Adrenal gland (tissue), 9 donors: ENCODE measurements at regions not wholly inside any gene's neighbourhood (a gene's known extent, or its start where the extent isn't known, plus 50 kb on each side); places are given as distances from the start of the nearest gene placed in this dataset.

Experiments
- DNase-seq, 7 donors: peaks; one replicate each; pipeline ENCODE4 v3.0.0-alpha.2; 2019 to 2020
- H3K27ac ChIP-seq, 5 donors: fragments of 200-600 bp; sonication (generic) in 4 of 5; 1 replicate in 3 of 5; 2 replicates in 2 of 5; pipeline versions ENCODE4 v1.5.1 to v1.8.0; 2016 to 2020; ENCODE audit warnings: mild to moderate bottlenecking in 1 of 5
- H3K27me3 ChIP-seq: fragments of 200-600 bp; 2 replicates; pipeline ENCODE4 v1.8.0; 2021
- H3K36me3 ChIP-seq, 2 donors: fragments of 200-600 bp; replicated peaks in 1 of 2; 1 replicate in 1 of 2; 2 replicates in 1 of 2; pipeline versions ENCODE4 v1.5.1 to v1.8.0; 2018 to 2022
- H3K4me1 ChIP-seq, 2 donors: fragments of 200-600 bp; replicated peaks in 1 of 2; 1 replicate in 1 of 2; 2 replicates in 1 of 2; pipeline versions ENCODE4 v1.5.1 to v1.8.0; 2018 to 2021
- H3K4me3 ChIP-seq, 4 donors: fragments of 200-600 bp; sonication (generic) in 3 of 4; one replicate each; pipeline ENCODE4 v1.5.1; 2016 to 2018
- H3K9me3 ChIP-seq, 3 donors: fragments of 200-600 bp; sonication (generic) in 1 of 3; replicated peaks in 1 of 3; 1 replicate in 2 of 3; 2 replicates in 1 of 3; pipeline versions ENCODE4 v1.5.1 to v1.8.0; 2016 to 2021
- POLR2A ChIP-seq, 2 donors: fragments of 450-650 bp; IDR thresholded peaks; one replicate each; pipeline ENCODE4 v1.6.1; 2017; ENCODE audit warnings: antibody characterized with exemption in 2 of 2, mild to moderate bottlenecking in 2 of 2, moderate library complexity in 1 of 2
- WGBS, 4 donors: extraction: QIAGEN DNeasy Blood & Tissue Kit in 2 of 4; methylation state at CpG; one replicate each; pipeline versions ENCODE4 v1.1.5 to v1.1.7; 2013 to 2017; 5-methylcytosine and 5-hydroxymethylcytosine counted together
- intact Hi-C, 2 donors: fragments of 100-400 bp; cut with DNase I; formaldehyde crosslinking; loops; one replicate each; pipeline versions ENCODE4 v1.14.1 to v1.15.0; 2022 to 2023
- TF ChIP-seq, protein P1 (sequence below), 6 experiments: fragments of 450-650 bp in 4 of 6; fragments of 200-600 bp in 2 of 6; sonication (generic) in 1 of 6; IDR thresholded peaks; 1 replicate in 5 of 6; 2 replicates in 1 of 6; pipeline versions ENCODE4 v1.5.1 to v1.8.0; 2016 to 2021; ENCODE audit warnings: antibody characterized with exemption in 6 of 6, mild to moderate bottlenecking in 2 of 6, moderate library complexity in 1 of 6
- donor health status: healthy with polysubstance abuse.
- donor health status: Bipolar disorder and iron deficiency.
- donor health status: DM: yes; HTN: yes; CAD: no.
- donor health status: DM: no; HTN: no; CAD: no.
- donor health status: DM: no; HTN: no; CAD: no.

DNA sequence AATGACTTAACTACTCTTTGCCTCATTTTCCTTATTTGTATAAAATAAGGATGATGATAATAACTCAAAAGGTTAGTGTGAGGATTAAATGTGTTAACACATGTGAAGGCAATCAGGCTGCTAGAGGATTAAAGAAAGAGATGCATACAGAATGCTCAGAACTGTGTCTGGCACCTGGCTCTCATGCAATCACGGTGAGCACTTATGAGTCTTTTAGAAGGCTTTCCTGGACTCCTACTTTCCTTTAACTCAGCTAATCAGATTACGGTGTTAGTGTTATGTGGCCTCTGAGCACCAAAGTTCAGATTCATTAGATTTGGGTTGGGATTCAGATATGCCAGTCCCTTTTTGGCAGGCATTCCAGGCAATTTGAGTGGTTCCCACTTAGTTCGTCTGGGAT lies 311.6 kb upstream of the USP24 start:
- Histone ChIP-seq H3K4me3 (no peak overlapping the region), H3K36me3 (no peaks in the 10 kb centered on the region), H3K27ac (no peak overlapping the region), H3K9me3 (no peaks in the 10 kb centered on the region), H3K4me1 (no peaks in the 10 kb centered on the region), H3K27me3 (no peaks in the 10 kb centered on the region)
- 78 to 84% (median 80%) methylated on average over 3 of the region's 3 CpGs for WGBS, 4 donors
- no peak for DNase-seq
- TF ChIP-seq, protein P1, sequence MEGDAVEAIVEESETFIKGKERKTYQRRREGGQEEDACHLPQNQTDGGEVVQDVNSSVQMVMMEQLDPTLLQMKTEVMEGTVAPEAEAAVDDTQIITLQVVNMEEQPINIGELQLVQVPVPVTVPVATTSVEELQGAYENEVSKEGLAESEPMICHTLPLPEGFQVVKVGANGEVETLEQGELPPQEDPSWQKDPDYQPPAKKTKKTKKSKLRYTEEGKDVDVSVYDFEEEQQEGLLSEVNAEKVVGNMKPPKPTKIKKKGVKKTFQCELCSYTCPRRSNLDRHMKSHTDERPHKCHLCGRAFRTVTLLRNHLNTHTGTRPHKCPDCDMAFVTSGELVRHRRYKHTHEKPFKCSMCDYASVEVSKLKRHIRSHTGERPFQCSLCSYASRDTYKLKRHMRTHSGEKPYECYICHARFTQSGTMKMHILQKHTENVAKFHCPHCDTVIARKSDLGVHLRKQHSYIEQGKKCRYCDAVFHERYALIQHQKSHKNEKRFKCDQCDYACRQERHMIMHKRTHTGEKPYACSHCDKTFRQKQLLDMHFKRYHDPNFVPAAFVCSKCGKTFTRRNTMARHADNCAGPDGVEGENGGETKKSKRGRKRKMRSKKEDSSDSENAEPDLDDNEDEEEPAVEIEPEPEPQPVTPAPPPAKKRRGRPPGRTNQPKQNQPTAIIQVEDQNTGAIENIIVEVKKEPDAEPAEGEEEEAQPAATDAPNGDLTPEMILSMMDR (IDR thresholded peaks at IDR 0.05) = no peak
- TF ChIP-seq POLR2A (IDR thresholded peaks at IDR 0.05) = no peak
- intact Hi-C loops = no loop called here

DNA sequence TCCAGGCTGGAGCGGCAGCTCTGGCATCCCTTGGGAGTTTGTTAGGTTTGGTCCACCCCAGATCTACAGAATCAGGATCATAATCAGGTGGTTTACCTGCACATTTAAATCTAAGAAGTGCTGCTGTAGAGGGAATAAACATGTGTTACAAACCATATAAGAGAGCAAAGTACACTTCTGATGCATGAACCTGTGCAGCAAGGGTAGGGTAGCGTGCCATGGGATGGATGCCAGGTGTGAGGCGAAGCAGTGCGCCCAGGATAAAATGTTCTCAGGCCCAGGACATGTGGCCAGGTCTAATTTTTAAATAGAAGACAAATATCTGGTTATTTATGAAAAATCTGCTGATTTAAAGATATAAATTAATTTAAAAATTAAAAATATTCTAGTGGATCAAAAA lies 308.8 kb upstream of the USP24 start:
- Histone ChIP-seq H3K27me3 (no peaks in the 10 kb centered on the region), H3K27ac (no peak overlapping the region), H3K9me3 (no peaks in the 10 kb centered on the region), H3K4me3 (no peak overlapping the region), H3K36me3 (no peaks in the 10 kb centered on the region), H3K4me1 (no peaks in the 10 kb centered on the region)
- DNase-seq = no peak
- TF ChIP-seq, protein P1 (IDR thresholded peaks at IDR 0.05) = no peak
- no peak for TF ChIP-seq POLR2A (IDR thresholded peaks at IDR 0.05)
- WGBS, 4 donors = 92 to 97% (median 93%) methylated on average over 4 of the region's 4 CpGs
- intact Hi-C loops = no loop called here

DNA sequence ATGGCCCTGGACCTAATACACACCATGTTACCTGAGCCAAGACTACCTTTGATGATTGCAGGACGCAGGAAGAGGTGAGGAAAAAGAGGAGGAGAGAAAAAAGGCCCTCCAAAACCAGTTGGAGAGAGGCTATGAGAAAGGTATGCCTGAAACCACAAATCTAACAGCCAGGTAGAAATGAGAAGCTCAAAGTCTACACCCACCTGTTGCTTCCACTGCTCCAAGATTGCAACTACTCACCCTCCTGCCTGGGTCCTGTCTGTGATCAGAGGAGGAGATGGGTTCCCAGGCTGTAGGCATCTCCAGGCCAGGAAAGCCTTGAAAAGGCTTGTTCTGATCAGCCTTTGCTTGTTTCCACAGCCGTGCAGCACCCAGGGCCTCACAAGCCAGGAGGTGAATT lies 307.8 kb upstream of the USP24 start:
- intact Hi-C loops = no loop called here
- Histone ChIP-seq H3K9me3 (no peaks in the 10 kb centered on the region), H3K4me1 (no peaks in the 10 kb centered on the region), H3K27ac (no peak overlapping the region), H3K27me3 (no peaks in the 10 kb centered on the region), H3K4me3 (no peak overlapping the region), H3K36me3 (no peaks in the 10 kb centered on the region)
- TF ChIP-seq, protein P1 (IDR thresholded peaks at IDR 0.05) = no peak
- TF ChIP-seq POLR2A (IDR thresholded peaks at IDR 0.05) = no peak
- no peak for DNase-seq
- 48 to 63% (median 58%) methylated on average over 2 of the region's 2 CpGs for WGBS, 4 donors

DNA sequence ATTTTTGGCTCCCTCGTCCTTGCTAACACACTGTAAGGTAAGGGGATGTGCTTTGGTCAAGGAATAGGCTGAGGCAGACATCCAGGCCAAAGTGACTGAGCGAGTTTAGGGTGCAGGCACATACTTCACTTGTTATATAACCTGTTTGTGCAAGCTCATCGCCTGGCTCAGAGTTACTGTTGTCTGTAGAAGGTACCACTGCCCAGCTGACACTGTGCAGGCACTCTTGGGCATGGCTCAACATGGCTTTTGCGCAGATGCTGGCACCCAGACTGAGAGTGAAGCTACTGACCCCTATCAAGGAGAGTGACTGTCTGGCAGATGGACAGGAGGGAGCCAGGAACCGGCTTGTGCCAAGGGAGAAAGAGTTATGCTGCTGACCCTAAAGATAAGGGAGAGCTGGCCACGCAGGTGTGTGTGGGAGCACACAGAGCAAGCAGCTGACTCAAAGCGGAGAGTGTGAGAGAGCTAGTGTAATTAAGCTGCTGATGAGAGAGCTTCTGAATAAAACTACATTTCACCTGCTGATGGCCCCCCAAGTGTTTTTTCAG lies 307.3 kb upstream of the USP24 start:
- Histone ChIP-seq H3K4me3 (no peak overlapping the region), H3K9me3 (no peaks in the 10 kb centered on the region), H3K27ac (no peak overlapping the region), H3K27me3 (no peaks in the 10 kb centered on the region), H3K36me3 (no peaks in the 10 kb centered on the region), H3K4me1 (no peaks in the 10 kb centered on the region)
- TF ChIP-seq, protein P1 (IDR thresholded peaks at IDR 0.05) = no peak
- TF ChIP-seq POLR2A (IDR thresholded peaks at IDR 0.05) = no peak
- 72 to 79% (median 76%) methylated on average over 7 of the region's 7 CpGs for WGBS, 4 donors
- intact Hi-C loops = no loop called here
- DNase-seq = no peak
